G401 (cell line): ENCODE measurements at regions not wholly inside any gene's neighbourhood (a gene's known extent, or its start where the extent isn't known, plus 50 kb on each side); places are given as distances from the start of the nearest gene placed in this dataset.

ENCODE experiments used
- DNase-seq: peaks from one replicate; pipeline ENCODE4 v3.0.0-alpha.2; 2015; ENCODE audit warnings: low spot score
- in situ Hi-C: cut with HindIII; loops from 2 replicates; pipeline ENCODE4 v1.10.0; 2016; ENCODE audit warnings: low sequenced_read_pairs, mixed read lengths

DNA sequence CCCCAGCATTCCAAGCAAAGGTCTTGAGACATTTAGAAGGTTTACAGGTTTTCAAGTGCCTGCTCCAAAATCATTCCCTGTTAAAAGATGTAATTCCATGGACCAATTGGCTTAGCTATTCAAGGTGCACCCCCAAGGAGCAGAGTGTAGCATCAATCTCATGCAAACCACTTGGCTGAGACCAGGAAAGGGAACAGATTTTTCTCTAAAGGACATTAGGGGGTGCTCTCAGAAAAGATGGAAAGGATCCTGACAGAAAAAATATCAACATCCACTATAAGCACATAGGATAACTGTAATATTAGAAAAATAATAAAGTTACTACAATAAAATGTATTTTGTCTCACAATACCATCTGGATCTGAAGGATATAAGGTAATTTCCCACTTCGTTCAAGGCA is 328.0 kb upstream of the CDIN1 start:
- no peak for DNase-seq
- in situ Hi-C loops = no loop called here

DNA sequence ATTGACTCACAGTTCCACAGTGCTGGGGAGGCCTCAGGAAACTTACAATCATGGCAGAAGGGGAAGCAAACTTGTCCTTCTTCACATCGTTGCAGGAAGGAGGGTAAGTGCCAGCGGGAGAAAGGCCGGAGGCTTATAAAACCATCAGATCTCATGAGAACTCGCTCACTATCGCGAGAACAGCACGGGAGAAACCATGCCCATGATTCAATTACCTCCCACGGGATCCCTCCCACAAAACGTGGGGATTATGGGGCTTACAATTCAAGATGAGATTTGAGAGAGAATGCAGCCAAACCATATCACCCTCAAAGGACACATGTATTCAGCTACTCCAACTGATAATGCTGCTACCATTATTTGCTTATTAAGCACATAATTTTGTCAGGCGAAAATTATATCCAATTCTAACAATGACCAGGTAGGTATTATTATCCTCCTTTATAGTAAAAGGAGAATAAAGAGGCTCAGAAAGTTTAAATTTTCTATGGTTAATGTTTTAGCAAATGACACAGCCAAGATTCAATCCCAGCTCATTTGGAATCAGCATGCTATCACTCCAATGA is 327.2 kb upstream of the CDIN1 start:
- in situ Hi-C loops = no loop called here
- DNase-seq = no peak

- in situ Hi-C loops = no loop called here
- no peak for DNase-seq
Measured at GRCh38 chr15:36254426-36254825, 325.0 kb upstream of the CDIN1 start.

GRCh38 chr15:36256404-36256807 is 323.0 kb upstream of the CDIN1 start:
- in situ Hi-C loops = no loop called here
- DNase-seq = no peak

GRCh38 chr15:36263666-36264065 is 315.8 kb upstream of the CDIN1 start:
- in situ Hi-C loops = no loop called here
- DNase-seq = no peak

- in situ Hi-C loops = no loop called here
- no peak for DNase-seq
Measured at GRCh38 chr15:36265422-36265821, 314.0 kb upstream of the CDIN1 start.

DNA sequence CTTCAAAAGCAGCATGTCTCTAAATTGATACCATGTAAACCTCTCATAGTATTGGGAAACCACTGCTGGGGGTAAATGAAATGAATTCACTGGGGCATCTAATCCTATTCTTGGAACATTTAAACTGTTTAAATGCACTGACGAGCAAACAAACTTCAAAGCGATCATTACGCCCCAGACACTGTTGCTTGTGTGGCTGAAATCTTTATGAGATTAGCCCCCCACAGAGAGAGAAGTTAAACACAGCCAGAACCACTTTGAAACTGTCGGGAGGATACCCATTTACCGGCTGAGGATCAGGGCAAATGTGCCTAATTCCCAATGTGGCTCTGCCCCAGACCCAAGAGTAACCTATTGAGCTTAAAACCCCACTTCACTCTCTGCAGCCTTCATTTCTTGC is 308.4 kb upstream of the CDIN1 start:
- in situ Hi-C loops = no loop called here
- DNase-seq = no peak

GRCh38 chr15:36275656-36276055 is 303.8 kb upstream of the CDIN1 start:
- DNase-seq = no peak
- in situ Hi-C loops = no loop called here

DNA sequence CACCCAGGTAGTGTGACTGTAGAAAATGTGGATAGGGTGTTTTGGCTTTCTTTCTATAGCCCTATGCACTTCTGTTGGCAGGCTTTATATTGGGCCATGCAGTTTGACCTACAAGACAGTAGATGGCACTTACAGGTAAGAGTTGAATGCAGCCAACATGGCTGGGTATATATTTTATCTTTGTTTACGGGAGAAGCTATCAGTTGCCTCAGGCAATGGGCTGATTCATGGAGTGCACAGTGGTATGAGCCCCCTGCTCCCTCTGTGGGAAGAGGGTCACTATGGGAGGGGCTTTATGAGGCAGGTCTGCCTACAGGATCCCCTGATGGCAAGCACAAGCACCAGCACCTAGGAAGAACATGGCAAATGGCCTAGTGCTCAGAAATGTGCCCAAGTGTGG is 301.2 kb upstream of the CDIN1 start:
- DNase-seq = no peak
- in situ Hi-C loops = no loop called here

DNA sequence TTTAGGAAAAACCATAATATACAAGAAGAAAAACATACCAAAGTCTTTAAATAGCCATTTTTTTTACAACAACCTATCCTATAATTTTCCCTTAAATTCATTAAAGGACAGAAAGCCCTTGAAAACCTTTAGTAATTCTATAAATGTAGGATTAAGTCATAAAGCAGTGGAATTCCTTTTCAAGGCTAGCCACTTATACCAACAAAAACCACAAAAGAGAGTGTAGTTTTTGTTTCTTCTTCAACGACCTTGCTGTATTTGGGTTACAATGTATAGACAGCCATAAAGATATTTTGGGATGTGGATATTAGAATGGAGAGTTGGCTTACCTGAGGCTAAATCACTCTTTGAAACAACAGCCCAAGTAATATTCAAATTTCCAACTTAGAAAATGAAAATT is 296.6 kb upstream of the CDIN1 start:
- in situ Hi-C loops = no loop called here
- no peak for DNase-seq

- in situ Hi-C loops = no loop called here
- no peak for DNase-seq
Measured at GRCh38 chr15:36284911-36285310, 294.5 kb upstream of the CDIN1 start.

- DNase-seq = no peak
- in situ Hi-C loops = no loop called here
Measured at GRCh38 chr15:36291501-36291900, 287.9 kb upstream of the CDIN1 start.

GRCh38 chr15:36294359-36294758 is 285.1 kb upstream of the CDIN1 start:
- in situ Hi-C loops = no loop called here

GRCh38 chr15:36301947-36302346 is 277.5 kb upstream of the CDIN1 start:
- in situ Hi-C loops = no loop called here
- no peak for DNase-seq

More at GRCh38 chr15:36294359-36294758, 285.1 kb upstream of the CDIN1 start:
- DNase-seq = no peak

GRCh38 chr15:36313021-36313420 is 266.4 kb upstream of the CDIN1 start:
- DNase-seq = no peak
- in situ Hi-C loops = no loop called here

- in situ Hi-C loops = no loop called here
- no peak for DNase-seq
Measured at GRCh38 chr15:36313736-36314280, 265.6 kb upstream of the CDIN1 start.

GRCh38 chr15:36315649-36316048 is 263.8 kb upstream of the CDIN1 start:
- in situ Hi-C loops = no loop called here
- no peak for DNase-seq

GRCh38 chr15:36323615-36324014 is 255.8 kb upstream of the CDIN1 start:
- no peak for DNase-seq
- in situ Hi-C loops = no loop called here

DNA sequence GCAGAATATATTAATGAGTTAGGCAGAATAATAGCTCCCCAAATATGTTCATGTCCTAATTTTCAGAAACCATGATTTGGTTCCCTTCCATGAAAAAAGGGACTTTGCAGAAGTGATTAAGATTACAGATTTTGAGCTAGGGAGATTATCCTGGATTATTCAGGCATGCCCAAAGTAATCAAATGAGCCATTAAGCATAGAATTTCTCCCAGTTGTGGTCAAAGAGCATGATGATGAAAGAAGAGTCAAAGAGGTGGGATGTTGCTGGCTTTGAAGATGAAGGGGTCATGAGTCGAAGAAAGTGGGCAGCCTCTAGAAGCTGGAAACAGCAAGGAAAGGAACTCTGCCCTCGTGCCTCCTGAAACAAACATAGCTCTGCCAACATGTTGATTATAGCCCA is 254.2 kb upstream of the CDIN1 start:
- in situ Hi-C loops = no loop called here
- DNase-seq = no peak

DNA sequence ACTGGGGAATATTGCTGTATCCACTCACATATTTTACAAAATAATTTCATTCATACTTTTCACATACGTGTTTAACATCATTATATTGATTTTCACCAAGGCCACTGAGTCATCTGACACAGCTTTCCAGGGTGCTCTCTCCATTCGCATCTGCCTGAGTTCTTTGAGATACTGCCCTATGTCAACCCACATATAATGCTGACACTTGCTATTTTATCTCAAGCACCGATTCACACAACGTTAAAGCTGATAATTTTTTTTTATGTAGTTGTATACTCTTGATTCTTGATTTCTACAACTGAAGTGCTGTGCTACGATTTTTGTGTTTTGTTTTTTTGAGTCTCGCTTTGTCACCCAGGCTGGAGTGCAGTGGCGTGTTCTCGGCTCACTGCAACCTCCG is 249.8 kb upstream of the CDIN1 start:
- DNase-seq = no peak
- in situ Hi-C loops = no loop called here

GRCh38 chr15:36330598-36330997 is 248.8 kb upstream of the CDIN1 start:
- in situ Hi-C loops = no loop called here
- no peak for DNase-seq
